CD4-positive, alpha-beta T cell treated with Interleukin-1 beta for 1 hour (primary cell): ENCODE measurements at regions not wholly inside any gene's neighbourhood (a gene's known extent, or its start where the extent isn't known, plus 50 kb on each side); places are given as distances from the start of the nearest gene placed in this dataset.

Experiments
- DNase-seq, 2 donors: peaks; one replicate each; pipeline ENCODE4 v3.0.0-alpha.2; 2020 to 2022

DNA sequence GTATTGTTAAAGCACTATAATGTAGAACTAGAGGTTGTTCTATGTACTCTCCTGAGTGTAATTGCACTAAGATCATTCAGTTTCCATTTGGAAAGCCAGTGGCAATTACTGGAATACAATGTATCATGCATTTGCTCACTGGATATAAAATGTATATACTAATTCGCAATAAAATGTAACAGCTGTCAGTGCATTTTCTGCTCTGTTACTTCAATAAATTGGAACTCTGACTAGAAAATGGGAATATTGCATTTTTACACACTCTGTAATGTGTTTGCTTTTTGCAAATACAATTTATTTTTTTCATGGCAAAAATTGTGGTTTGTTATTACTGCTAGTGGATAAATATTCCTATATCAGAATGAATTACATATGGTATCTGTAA is 893.8 kb upstream of the POU3F3 start:
- no peak for DNase-seq

DNA sequence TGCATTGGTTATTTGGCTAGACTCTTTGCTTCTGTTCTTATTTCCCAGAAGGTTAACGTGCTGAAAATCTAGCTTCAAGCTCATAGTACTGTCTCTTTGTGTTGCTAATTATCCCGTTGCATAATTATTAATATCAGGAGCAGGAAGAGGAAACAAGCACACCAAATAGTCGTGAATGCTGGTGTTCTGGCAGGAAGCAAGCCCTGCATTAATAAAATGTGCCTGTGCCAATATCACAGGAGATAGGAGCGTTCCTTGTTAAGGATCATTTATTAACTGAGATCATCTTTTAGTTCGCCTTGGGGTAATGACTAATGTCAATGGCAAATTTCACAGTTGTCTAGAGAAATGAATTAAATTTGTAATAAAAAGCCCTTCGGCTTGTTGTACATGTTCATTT is 893.0 kb upstream of the POU3F3 start:
- DNase-seq: no peak

DNA sequence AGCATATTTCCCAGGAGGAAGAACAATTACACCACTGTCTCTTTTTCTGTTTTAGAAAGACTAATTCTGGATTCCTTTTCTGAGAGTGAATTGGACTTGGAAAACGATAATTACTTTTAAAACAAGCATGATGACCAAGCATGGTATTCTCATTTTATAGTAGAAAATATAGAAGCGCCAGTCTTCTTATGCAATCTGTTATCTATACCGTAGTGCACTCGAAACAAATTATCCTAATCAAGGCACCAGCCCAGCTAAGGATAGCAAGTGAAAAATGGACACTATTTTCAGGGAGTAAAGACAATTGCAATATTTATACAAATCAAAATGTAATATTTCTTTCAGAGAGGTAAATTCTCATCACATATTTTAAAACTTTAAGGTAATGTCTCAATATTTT is 892.1 kb upstream of the POU3F3 start:
- no peak for DNase-seq

DNA sequence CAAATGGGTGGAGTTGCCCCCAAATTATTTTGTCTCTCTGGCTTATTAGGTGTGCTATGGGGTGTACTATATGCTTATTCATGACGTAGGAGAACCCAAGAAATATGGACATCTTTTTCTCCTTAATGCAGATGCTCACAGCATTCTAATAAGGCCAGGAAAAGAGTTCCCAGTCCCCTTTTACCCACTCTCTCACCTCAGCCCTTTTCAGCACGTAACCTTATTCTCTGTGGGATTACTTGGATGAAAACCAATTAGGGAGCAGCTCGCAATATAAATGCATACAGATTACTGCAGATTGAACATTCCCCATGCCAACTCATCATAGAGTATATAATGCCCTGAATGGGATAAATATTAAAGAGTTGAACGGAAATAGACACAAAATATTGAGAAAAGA is 891.2 kb upstream of the POU3F3 start:
- no peak for DNase-seq

DNA sequence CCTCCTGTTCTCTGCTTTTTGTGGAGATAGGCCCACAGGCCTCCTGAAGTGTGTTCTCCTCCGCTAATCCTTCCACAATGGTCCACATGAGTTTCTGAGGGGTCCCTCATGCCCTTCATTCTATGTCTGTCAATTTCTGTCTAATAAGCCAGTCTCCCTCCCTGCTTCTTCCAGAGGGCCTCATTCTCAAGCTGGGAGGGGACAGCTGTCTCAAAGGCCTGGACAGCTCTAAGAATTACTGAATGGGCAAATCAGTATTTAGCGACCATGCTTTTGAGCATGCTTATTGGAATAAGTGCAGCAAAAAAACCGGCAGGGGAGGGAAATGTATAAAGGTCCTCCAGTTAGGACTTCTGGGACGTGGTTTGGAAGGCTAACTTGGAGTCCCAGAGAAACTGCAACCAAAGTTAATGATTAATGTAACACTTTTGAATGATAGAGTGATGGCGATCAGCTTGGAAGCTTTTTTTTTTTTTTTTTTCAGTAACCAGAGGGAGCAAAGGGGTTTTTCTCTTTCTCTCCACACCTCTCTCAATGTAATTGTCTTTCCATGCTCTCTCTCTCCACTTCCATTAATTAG is 890.7 kb upstream of the POU3F3 start:
- DNase-seq: no peak

DNA sequence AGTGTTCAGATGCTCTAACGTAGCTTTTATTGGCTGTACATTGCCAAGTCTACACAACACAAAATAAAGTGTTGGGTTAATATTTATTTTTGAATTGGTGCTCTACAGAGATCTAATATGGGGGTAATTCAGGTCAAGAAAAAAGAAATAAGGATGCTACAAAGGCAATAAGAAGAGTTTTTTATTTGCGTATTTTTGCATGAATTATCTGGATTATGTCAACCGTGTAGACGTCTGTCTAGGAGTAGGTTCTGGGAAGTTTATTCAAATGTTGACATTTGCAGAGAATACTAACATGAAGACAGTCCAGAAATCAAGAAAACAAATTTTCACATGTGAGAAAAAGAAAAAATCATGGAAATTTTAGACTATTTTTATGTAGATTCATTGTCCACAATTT is 876.7 kb upstream of the POU3F3 start:
- no peak for DNase-seq

DNA sequence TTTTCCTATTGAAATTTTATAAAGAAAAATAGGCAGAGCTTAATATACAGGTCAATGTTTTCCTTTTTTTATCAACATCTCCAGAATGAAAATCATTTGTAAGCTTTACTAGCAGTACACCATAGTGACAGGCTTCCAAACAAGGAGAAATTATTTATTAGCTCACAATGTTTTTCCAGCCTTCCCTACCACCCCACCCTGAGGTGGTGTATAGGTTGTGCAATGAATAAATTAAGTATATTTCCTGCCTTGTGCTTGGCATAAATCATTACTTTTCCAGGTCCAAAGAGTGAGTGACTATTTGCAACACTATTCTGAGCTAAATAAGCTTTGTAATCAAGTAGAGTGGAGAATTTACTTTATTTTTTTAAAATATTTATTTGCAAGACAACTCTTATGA is 876.2 kb upstream of the POU3F3 start:
- DNase-seq: no peak

DNA sequence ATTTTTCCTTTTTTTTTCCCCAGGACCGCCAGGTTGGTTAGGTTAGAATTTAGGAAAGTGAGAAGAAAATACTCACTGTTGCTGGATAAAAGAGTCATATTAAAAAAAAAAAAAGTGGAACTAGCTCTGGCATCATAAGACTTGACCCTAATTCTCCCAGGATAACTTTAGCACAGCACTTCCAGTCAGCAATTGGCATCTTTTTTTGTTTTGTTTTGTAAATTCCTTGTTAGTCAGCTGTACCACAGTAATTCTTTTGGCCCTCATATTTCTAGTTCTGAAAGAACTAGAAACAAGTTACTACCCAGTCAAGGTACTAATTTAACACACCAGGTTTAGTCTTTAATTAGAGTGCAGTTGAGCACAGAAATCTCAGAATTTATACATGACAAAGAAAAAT is 873.5 kb upstream of the POU3F3 start:
- no peak for DNase-seq

DNA sequence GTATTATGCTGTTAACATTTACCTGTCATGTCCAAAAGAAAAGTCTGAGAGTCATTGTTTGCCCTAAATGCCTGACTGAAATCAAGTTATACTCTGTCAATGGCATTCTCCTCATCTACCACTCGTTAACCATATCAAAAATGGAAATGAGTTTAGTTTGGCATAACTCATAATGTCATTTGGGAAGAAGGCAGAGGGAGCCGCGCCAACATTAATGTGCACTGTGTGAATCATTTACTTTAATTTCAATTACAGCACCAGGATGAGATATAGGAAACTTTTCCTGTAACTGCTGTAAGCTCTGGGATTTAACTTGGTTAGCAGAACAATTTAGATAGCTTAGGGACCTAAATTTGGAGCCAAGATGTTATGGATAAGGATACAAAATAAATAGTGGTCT is 871.2 kb upstream of the POU3F3 start:
- no peak for DNase-seq

DNA sequence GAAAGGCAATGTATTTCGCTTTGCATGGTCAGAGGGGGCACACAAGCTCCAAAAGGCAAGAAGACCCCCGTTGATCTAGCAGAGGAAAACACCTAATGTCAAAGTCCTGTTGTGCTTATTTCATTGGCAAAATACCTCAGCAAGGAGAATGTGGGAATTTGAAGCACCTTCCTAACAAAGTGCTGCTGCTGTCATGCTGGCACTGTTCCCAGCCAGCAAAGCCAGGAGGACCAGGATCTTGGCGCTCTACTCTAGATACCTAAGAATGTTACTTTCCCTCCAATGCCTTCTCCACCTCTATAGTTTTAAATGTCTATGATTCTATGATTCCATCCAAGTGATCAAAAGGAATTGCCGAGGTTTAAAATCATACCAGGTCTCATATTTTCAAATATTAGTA is 867.9 kb upstream of the POU3F3 start:
- DNase-seq: no peak

DNA sequence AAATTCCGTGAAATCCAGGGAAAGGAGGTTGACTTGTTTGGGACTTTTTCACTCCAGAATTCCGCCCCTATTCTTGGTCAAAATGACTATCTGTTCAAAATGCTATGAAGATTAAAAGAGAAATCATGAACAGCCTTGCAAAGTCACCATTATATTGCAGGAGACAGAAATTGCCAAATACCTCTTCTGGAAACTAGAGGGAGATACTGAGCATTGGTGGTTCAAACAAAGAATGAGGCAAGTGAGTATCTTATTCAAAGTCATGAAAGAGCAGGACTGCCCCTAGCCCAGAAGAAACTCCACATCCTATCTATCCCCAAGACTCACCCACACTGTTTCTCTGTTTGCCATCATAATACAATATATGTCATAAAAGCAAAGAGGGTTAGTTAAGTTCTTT is 862.3 kb upstream of the POU3F3 start:
- no peak for DNase-seq

DNA sequence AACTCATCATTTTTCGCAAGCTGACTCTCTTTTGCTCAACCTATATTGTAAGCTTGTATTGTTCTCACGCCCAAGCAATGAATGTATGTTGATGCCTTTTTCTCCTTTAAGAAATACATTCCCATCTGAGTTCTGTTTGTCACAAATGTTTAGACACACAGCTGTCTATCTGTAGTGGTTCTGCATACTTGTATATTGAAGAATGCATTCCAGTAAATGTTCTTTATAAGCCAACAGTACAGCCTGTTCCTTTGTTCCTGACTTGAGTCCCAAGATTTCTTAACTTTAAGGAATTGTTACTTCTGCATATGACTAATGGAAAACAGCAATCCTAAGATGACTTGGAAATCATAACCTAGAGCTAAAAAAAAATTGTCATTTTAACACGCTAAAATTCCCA is 849.1 kb upstream of the POU3F3 start:
- DNase-seq: no peak

DNA sequence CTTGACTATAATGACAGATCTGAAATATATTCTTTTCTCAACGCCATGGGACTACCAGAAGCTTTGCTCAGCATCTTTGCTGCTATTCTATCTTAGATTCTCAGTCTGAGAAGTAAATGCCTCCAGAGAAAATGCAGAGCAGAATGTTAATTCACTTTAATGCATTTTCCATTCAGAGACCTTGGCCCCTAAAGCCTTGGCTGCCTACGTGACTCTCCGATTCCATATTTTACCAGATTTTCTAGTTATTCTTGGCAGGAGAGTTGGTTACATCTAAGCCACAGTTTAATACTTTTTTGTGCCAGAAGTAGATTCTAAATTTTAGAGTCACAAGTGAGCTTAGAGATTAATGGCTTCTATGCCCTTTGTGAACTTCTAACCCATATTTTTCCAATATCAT is 837.1 kb upstream of the POU3F3 start:
- no peak for DNase-seq

DNA sequence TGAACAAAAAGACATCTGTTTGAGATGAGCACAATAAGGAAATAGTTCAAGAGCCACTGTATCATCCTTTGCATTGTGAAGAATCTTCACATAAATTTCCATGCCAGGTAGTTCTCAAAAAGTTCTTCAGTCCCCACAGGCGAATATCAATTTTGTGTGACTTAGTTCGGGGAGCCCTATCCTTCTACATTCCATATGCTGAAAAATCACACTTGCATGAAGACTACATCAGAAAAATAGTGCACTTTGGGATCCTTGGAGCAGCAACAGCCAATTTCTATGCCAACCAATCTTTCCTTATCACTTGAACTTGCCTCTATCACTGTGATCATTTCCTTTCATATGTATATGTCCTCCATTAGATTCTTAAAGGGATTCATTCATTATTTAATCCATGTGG is 830.6 kb upstream of the POU3F3 start:
- no peak for DNase-seq

DNA sequence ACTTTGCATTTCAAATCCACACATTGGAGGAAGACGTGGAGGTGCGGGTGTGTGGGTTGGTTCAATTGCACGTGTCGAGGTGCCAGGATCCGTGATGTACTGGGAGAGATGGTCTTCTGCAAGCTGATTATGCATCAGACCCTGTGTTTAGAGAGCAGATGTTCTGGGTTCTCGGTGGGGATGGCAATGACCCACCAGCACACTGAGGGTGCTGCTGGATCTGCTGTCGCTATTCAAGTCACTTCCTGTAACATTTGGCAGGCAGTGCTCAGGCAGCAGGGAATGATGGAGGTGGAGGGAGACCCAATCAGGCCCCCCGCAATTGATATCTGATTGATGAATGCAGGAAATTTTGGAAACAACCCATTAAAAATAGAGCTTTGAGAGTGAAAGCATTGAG is 830.1 kb upstream of the POU3F3 start:
- no peak for DNase-seq

DNA sequence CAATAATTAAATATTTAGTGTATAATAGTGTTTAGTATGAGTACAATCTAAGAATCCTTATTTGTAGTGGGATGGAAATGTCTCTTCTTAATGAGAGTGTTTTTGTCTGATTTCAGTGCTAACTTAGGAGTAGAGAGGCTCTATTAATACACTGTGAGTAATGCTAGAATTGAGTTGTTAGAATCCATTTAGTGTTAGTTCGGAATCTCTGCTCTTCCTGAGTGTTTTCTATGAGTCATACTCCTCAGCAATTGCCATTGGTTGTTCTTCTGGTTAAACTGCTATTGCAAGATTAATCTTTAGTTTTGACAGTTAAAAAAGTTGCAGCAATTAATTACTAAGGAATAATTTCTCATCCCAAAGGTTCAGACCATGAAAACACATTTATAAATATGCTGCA is 828.6 kb upstream of the POU3F3 start:
- DNase-seq: no peak

DNA sequence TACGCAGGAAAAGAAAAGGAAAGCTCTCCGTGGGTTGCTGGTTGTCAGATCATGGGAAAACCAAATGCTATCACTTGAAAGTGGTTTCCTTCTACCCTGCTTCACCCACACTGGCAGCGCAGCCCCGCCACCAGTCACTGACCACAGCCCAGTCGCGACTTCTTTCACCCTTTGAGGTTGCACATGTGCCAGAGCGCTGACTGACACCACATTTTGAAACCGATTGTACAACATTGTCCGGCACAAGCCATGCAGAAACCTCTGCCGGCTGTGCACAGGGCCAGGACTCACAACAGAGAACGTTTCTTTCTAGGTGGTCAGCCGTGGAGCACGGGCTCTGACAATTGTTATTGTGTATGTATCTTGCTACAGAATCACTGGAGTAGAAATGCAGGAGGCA is 827.2 kb upstream of the POU3F3 start:
- no peak for DNase-seq

DNA sequence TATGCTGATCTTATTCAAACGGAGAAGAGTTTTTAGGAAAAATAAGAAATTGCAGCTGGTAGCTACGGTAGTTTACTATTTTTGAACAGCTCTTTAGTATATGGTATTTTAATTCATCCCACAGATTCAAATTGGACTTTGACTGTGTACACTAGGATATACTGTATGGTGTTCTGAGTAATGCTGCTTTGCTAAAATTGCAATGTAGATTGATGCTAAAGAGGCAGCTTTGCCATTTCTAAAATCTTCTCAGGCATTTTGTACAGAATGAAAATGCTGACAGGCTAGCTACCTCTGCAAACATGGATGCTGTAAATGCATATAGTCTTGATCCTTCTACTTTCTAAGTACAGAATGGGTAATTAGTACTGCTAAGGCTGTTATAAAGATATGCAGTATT is 826.6 kb upstream of the POU3F3 start:
- DNase-seq: no peak

DNA sequence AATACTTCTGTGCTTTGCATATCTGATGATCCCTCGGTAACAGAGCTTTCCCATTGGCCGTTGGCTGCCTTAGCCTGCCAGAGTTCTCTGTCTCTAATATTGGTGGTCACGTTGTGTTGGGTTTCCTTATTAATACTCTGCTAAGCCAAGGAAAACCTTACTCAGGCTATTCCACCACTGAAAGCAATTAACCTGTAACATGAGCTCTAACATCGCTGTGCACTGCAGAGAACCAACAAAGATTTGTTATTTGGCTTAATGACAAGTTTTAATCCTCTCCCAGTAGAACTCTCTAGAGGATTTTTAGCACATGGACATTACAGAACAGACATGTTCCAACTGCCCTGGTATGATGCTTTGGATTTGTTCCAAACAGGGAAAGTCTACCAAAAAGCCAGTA is 825.9 kb upstream of the POU3F3 start:
- no peak for DNase-seq

DNA sequence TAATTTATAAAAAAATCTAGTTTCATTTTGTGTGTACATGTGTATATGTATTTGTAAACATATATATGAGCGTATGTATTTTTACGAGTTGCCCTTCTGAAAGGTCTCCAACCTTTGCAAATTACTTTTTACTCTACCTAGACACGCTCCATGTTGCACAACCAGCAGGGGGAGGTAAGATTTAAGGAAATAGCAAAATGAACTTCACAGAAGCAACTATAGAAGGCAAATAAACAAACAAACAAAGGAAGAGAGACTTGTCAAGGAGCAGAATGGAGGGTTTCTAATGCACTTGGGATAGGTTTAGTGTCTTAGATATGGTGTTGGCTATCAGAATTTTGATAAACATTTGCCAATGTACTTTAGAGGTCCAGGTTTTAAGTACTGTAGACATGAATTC is 820.5 kb upstream of the POU3F3 start:
- DNase-seq: no peak

DNA sequence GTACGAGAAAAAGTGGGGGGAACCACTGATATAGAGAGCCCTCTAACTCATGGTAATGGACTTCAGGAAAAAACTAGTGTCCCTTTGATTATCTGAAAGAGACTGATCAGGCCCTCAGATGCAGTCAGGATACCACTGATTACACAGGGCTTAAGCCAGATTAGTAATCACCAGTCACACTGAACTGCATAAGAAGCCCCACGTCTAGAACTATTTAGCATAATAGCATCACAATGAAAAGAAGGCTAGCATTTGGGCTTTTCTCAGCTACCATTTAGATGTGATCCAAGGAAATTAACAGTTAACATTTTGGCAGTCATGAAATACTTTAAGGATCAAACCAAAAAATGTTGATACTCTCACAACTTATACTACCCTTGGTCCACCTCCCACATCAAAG is 813.1 kb upstream of the POU3F3 start:
- no peak for DNase-seq

DNA sequence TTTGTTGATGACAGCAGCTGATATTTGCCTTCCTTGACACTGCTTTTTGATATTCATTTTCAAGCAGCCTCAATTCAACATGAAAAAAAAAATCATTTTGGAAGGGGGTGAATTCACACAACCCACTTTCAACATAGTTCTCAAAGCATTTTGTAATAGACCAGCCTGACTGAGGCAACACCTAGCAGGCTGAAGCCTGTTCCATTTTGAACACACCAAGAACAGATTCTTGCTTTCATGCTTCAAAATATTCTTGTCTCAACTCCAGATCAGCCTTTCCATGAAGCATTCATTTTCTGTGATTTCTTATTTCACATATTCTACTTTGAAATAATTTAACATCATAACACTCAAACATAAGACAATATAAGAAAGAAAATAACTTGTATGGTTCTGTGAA is 812.6 kb upstream of the POU3F3 start:
- DNase-seq: no peak

DNA sequence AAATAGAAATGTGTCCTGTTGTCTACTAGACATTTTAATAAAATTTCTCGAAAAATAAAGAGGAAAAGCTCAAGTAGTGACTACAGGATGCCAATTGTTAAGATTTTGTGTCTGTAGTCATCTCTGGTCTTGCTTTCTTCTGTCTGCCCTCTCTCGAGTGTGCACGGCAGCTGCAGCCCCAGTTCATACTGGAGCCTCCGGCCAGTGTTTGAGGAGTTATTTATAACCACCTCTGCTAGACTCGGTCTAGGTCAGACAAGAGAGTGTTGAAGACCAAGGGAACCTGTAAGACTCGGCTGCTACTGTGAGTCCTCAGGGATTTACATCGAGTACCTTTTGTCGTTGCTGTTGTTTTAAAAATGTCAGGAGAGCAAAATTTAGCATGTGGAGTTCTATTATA is 810.1 kb upstream of the POU3F3 start:
- DNase-seq: no peak

DNA sequence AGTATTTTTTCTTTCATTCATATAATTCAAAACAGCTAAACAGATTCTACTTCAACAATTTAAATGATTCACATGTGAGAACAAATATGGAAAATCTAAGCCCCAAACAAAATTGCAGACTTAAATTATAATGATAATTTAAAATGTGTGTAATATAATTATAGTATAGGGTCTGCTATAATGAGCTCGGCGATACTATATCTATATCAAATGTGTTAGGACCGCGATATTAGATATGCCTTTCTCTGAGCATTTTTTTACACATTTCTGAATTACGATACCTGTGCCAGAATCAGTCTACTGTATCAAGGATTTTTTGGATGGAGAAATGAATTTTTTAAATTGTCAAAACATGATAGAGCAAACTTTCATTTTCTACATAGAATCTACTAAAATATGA is 808.8 kb upstream of the POU3F3 start:
- DNase-seq: no peak

DNA sequence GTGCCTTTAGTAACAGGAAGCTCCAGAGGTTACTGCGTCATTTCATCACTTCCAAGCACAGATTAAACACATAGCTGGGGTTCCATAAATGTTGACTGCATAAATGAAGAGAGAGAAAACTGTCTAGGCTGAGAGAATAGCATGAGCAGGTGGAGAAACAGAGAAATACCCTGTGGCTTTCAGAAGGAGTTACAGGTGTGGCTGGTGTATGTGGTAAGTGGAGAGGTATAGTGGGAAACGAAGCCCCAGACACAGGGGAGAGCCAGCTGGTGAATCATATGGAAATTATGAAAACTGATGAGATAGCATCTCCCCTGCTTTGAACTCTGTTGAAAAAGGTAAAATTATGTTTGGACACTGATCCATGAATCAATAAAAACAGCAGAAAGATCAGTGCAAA is 807.4 kb upstream of the POU3F3 start:
- DNase-seq: no peak

DNA sequence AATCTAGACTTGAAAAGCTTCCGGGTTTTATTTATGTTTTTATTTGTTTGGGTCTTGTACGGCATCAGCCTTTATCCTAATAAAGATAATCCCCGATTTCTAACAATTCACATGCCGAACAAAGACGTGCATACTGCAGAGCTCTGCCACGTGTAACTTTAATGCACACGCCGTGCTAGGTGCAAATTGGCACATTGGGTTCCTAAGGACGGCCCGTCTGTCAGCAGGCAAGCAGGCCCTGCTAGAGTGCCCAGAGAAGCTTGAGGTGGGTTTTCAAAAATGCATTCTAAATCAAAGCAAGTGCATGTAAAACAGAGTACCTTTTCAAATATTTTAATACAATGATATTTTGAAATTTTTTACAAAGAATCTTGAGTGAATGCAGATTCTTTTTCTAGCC is 806.4 kb upstream of the POU3F3 start:
- DNase-seq: no peak
